GM23248 (cell line): ENCODE measurements at regions not wholly inside any gene's neighbourhood (a gene's known extent, or its start where the extent isn't known, plus 50 kb on each side); places are given as distances from the start of the nearest gene placed in this dataset.

Source experiments
- EZH2 ChIP-seq: fragments of 200-600 bp; sonication (generic); IDR thresholded peaks from 2 replicates; pipeline ENCODE4 v1.6.1; 2018; ENCODE audit warnings: antibody characterized with exemption, mild to moderate bottlenecking; ENCODE audit not compliant: insufficient read depth, poor library complexity, severe bottlenecking
- EZH2phosphoT487 ChIP-seq: fragments of 200-600 bp; sonication (generic); IDR thresholded peaks from 2 replicates; pipeline ENCODE4 v1.6.1; 2018; ENCODE audit warnings: antibody characterized with exemption, moderate library complexity, mild to moderate bottlenecking, low read depth; ENCODE audit not compliant: insufficient read depth

DNA sequence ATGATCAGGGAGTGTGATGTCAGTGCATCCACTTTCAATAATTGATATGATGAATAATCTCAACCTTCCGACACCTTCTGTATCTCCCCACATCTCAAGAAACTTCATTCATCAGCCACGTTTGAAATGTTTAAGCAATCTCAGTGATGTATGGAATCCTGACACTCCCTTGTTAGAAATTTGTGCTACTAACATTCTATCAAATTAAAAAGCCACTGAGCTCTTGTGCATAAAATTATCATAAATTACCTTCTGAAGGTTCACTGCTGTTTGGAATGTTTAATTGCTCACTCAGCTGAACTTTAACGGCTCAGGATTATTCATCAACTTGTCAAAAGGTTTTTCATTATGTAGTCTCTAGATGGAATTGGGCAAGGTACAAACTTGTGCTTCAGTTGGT is 108.4 kb upstream of the DPH6 start:
- TF ChIP-seq EZH2phosphoT487 (no peak), EZH2 (no peak)
